ENCODE measurements at regions not wholly inside any gene's neighbourhood (a gene's known extent, or its start where the extent isn't known, plus 50 kb on each side); places are given as distances from the start of the nearest gene placed in this dataset.

DNA sequence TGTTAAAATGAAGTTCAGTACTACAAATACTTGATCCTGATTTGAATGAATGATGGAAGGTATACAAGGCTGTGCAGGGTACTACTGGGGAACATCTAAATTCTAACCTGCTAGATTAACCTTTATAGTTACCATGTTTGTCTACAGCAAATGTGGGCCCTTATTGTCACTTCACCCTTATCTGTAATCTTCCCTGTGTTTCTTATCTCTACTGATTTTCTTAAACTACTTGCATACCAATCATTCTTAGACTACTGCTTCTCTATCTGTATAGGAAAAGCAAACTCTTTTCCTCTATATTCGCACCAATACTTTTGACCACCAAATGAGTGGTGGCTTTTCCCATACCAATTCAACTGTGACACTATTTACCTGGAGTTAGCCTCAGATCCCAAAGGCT lies 210.7 kb downstream of the HINT1 start:
- no peak overlapping the region for H3K9ac ChIP-seq (ENCODE audit: low read length)
- H3K36me3 ChIP-seq (ENCODE audit: insufficient read depth, low read length): no peaks in the 10 kb centered on the region
- H3K27me3 ChIP-seq (ENCODE audit: insufficient read depth, low read length): no peaks in the 10 kb centered on the region
- no peaks in the 10 kb centered on the region for H3K9me3 ChIP-seq (ENCODE audit: low read length)
- H3K9me2 ChIP-seq (ENCODE audit: low read depth, low read length): no peaks in the 10 kb centered on the region
- no peak overlapping the region for H3K27ac ChIP-seq (ENCODE audit: low read depth, low read length, poor library complexity, severe bottlenecking)
- no peaks in the 10 kb centered on the region for H3F3A ChIP-seq (ENCODE audit: insufficient read depth, low read length)
- no peaks in the 10 kb centered on the region for H3K79me2 ChIP-seq (ENCODE audit: insufficient read depth, low read length)
- no peak overlapping the region for H3K4me2 ChIP-seq (ENCODE audit: low read length)
- TF ChIP-seq EZH2 (IDR thresholded peaks at IDR 0.05; ENCODE audit: borderline replicate concordance, low read length): no peak
- TF ChIP-seq, protein P1, sequence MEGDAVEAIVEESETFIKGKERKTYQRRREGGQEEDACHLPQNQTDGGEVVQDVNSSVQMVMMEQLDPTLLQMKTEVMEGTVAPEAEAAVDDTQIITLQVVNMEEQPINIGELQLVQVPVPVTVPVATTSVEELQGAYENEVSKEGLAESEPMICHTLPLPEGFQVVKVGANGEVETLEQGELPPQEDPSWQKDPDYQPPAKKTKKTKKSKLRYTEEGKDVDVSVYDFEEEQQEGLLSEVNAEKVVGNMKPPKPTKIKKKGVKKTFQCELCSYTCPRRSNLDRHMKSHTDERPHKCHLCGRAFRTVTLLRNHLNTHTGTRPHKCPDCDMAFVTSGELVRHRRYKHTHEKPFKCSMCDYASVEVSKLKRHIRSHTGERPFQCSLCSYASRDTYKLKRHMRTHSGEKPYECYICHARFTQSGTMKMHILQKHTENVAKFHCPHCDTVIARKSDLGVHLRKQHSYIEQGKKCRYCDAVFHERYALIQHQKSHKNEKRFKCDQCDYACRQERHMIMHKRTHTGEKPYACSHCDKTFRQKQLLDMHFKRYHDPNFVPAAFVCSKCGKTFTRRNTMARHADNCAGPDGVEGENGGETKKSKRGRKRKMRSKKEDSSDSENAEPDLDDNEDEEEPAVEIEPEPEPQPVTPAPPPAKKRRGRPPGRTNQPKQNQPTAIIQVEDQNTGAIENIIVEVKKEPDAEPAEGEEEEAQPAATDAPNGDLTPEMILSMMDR (IDR thresholded peaks at IDR 0.05; ENCODE audit: low read length): no peak
- H4K20me1 ChIP-seq (ENCODE audit: insufficient read depth, low read length): no peaks in the 10 kb centered on the region
- no peaks in the 10 kb centered on the region for H3K4me1 ChIP-seq (ENCODE audit: insufficient read depth, low read length, severe bottlenecking)
- no peak overlapping the region for H3K4me3 ChIP-seq (ENCODE audit: low read depth, low read length, poor library complexity, severe bottlenecking)
- no peak overlapping the region for H2AFZ ChIP-seq (ENCODE audit: low read length)

DNA sequence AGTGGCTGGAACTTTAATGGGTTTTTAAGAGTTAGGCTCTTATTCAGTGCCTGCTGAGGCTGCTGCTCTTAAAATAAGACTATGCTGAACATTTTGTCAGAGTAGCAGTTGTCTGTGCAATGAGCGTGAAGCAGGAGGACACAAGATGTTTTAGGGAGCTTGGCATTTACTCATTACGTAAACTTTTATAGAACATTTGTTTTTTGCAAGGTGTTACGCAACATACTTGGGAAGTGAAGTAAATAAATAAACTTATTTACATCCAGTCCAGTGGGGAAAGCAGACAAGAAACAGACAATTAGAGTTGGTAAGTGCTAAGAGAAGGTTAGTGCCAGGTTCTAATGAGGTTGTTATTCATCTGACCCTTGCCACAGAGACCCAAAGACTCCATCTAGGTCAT lies 226.0 kb downstream of the HINT1 start:
- H3K36me3 ChIP-seq (ENCODE audit: insufficient read depth, low read length): no peaks in the 10 kb centered on the region
- no peaks in the 10 kb centered on the region for H4K20me1 ChIP-seq (ENCODE audit: insufficient read depth, low read length)
- H3K4me1 ChIP-seq (ENCODE audit: insufficient read depth, low read length, severe bottlenecking): no peaks in the 10 kb centered on the region
- no peak overlapping the region for H3K9ac ChIP-seq (ENCODE audit: low read length)
- no peaks in the 10 kb centered on the region for H3F3A ChIP-seq (ENCODE audit: insufficient read depth, low read length)
- TF ChIP-seq, protein P1 (IDR thresholded peaks at IDR 0.05; ENCODE audit: low read length): no peak
- TF ChIP-seq EZH2 (IDR thresholded peaks at IDR 0.05; ENCODE audit: borderline replicate concordance, low read length): no peak
- H3K9me2 ChIP-seq (ENCODE audit: low read depth, low read length): no peaks in the 10 kb centered on the region
- no peaks in the 10 kb centered on the region for H3K9me3 ChIP-seq (ENCODE audit: low read length)
- H3K4me2 ChIP-seq (ENCODE audit: low read length): no peak overlapping the region
- H3K4me3 ChIP-seq (ENCODE audit: low read depth, low read length, poor library complexity, severe bottlenecking): no peak overlapping the region
- H2AFZ ChIP-seq (ENCODE audit: low read length): no peak overlapping the region
- no peaks in the 10 kb centered on the region for H3K27me3 ChIP-seq (ENCODE audit: insufficient read depth, low read length)
- no peak overlapping the region for H3K27ac ChIP-seq (ENCODE audit: low read depth, low read length, poor library complexity, severe bottlenecking)
- no peaks in the 10 kb centered on the region for H3K79me2 ChIP-seq (ENCODE audit: insufficient read depth, low read length)

DNA sequence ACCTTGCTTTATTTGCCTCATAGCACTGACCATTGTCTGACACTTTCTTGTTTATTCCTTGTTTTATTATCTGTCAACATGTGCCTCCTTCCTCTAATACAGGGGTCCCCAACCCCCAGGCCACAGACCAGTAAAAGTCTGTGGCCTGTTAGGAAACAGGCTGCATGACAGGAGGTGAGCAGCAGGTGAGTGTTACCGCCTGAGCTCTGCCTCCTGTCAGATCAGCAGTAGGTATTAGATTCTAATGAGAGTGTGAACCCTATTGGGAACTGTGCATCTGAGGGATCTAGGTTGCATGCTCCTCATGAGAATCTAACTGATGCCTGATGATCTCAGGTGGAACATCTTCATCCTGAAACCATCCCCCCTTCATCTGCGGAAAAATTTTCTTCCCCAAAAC lies 228.0 kb downstream of the HINT1 start:
- Histone ChIP-seq H3K9me3 (ENCODE audit: low read length) (no peaks in the 10 kb centered on the region), H3K27ac (ENCODE audit: low read depth, low read length, poor library complexity, severe bottlenecking) (no peak overlapping the region), H3K27me3 (ENCODE audit: insufficient read depth, low read length) (no peaks in the 10 kb centered on the region), H4K20me1 (ENCODE audit: insufficient read depth, low read length) (no peaks in the 10 kb centered on the region), H3K36me3 (ENCODE audit: insufficient read depth, low read length) (no peaks in the 10 kb centered on the region), H3F3A (ENCODE audit: insufficient read depth, low read length) (no peaks in the 10 kb centered on the region), H3K9me2 (ENCODE audit: low read depth, low read length) (no peaks in the 10 kb centered on the region), H3K4me1 (ENCODE audit: insufficient read depth, low read length, severe bottlenecking) (no peaks in the 10 kb centered on the region), H3K4me3 (ENCODE audit: low read depth, low read length, poor library complexity, severe bottlenecking) (no peak overlapping the region), H3K9ac (ENCODE audit: low read length) (no peak overlapping the region), H3K79me2 (ENCODE audit: insufficient read depth, low read length) (no peaks in the 10 kb centered on the region), H3K4me2 (ENCODE audit: low read length) (no peak overlapping the region), H2AFZ (ENCODE audit: low read length) (no peak overlapping the region)
- TF ChIP-seq EZH2 (IDR thresholded peaks at IDR 0.05; ENCODE audit: borderline replicate concordance, low read length): no peak
- TF ChIP-seq, protein P1 (IDR thresholded peaks at IDR 0.05; ENCODE audit: low read length): no peak
